Muscle layer of colon (tissue), 2 donors: ENCODE measurements at regions not wholly inside any gene's neighbourhood (a gene's known extent, or its start where the extent isn't known, plus 50 kb on each side); places are given as distances from the start of the nearest gene placed in this dataset.

Source experiments
- H3K27ac ChIP-seq: one replicate; pipeline ENCODE4 v1.7.0; 2013; ENCODE audit warnings: low read depth, mild to moderate bottlenecking, low read length, moderate library complexity
- H3K27me3 ChIP-seq, 2 donors: one replicate each; pipeline ENCODE4 v1.7.0; 2013; ENCODE audit warnings: low read length in 2 of 2, mild to moderate bottlenecking in 2 of 2; ENCODE audit not compliant: insufficient read depth in 2 of 2, control insufficient read depth in 1 of 2
- H3K36me3 ChIP-seq: one replicate; pipeline ENCODE4 v1.7.0; 2013; ENCODE audit warnings: mild to moderate bottlenecking, low read length; ENCODE audit not compliant: insufficient read depth
- H3K4me1 ChIP-seq: one replicate; pipeline ENCODE4 v1.7.0; 2013; ENCODE audit warnings: mild to moderate bottlenecking, low read length; ENCODE audit not compliant: insufficient read depth
- H3K4me3 ChIP-seq, 2 donors: one replicate each; pipeline ENCODE4 v1.7.0; 2013; ENCODE audit warnings: low read length in 2 of 2, low read depth in 1 of 2, mild to moderate bottlenecking in 1 of 2, moderate library complexity in 1 of 2
- H3K9ac ChIP-seq: one replicate; pipeline ENCODE4 v1.7.0; 2013; ENCODE audit warnings: low read length
- H3K9me3 ChIP-seq: one replicate; pipeline ENCODE4 v1.7.0; 2013; ENCODE audit warnings: mild to moderate bottlenecking, low read length
- donor health status: abdominal sarcoma.
- donor health status: Adenocarcinoma of cecum.

DNA sequence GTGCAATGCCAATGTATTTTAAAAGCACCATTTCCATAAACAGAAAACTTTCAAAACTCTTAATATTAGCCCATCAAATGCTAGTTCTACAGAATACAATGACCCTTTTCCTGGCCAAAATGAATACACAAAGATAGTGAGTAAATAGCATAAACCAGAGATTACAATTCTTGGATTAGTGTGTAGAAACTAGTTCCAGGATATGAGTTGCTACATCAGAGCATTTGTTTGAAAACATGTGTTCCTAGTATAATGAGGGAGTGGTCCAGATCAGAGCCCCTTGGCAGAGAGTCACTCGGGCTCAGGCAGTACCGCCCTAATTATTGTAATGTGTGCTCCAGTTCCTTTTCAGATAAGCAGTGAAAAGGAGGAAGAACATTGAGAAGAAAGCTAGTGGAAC lies 63.7 kb upstream of the COL21A1 start:
- Histone ChIP-seq H3K27me3 (no peaks in the 10 kb centered on the region), H3K4me1 (peaks cover 6% of the 10 kb centered on the region), H3K9ac (no peak overlapping the region), H3K27ac (no peak overlapping the region), H3K4me3 (no peak overlapping the region), H3K9me3 (no peaks in the 10 kb centered on the region), H3K36me3 (no peaks in the 10 kb centered on the region)

- H3K36me3 ChIP-seq, result no peaks in the 10 kb centered on the region
- H3K4me3 ChIP-seq, result no peak overlapping the region
- H3K9me3 ChIP-seq, result no peaks in the 10 kb centered on the region
- no peak overlapping the region for H3K9ac ChIP-seq
- H3K4me1 ChIP-seq, result peaks cover 6% of the 10 kb centered on the region
- H3K27me3 ChIP-seq, result no peaks in the 10 kb centered on the region
- no peak overlapping the region for H3K27ac ChIP-seq
These were observed 62.9 kb upstream of the COL21A1 start for GRCh38 chr6:56310241-56310640.

GRCh38 chr6:56299916-56300315 lies 52.5 kb upstream of the COL21A1 start:
- H3K36me3 ChIP-seq, result no peaks in the 10 kb centered on the region
- no peak overlapping the region for H3K27ac ChIP-seq
- H3K27me3 ChIP-seq, result no peaks in the 10 kb centered on the region
- H3K9me3 ChIP-seq, result no peaks in the 10 kb centered on the region
- H3K9ac ChIP-seq, result no peak overlapping the region
- H3K4me3 ChIP-seq, result no peak overlapping the region
- H3K4me1 ChIP-seq, result peaks cover 7% of the 10 kb centered on the region

DNA sequence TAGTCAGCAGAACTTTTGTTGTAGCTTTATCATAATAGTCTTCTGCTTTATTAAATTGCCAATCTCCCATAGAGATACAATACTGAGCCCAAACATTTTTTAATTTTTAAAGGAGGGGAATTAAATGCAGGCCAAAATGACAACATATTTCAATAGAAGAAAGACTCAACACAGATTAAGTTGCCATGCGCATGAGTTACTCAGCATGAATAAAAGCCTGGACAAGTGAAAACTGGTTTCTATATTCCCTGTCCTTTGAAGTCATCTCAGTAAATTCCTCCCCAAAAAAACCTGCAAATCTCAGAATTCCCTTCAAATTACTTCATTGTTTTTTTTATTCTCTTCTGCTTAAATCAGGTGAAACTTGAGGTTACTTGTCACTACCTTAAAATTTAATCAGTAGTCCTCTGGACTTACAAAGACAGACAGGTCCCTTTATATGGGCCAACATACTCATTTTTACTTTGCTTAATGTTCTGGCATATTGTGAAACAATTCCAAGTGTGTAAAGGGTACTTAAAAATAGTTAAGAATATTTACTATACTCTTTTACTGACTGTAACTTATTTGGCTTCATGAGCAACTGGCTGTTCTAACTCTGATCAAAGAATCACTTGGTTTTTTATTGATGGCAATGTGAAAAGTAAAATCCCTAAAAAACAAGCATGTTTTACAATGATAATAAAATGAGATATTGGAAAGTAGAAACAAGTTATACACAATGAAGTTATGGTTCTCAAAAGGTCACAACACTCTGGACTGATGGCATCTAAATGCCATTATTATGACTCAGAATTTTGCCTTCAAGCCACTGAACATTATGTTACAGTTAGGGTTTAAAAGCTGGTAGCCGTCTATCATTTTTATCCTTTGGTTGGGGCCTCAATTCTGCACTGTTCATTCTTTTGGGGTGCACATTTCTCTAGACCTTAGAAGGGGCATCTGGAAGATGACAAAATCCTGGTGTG lies 49.9 kb upstream of the COL21A1 start:
- H3K27me3 ChIP-seq, result no peaks in the 10 kb centered on the region
- H3K36me3 ChIP-seq, result no peaks in the 10 kb centered on the region
- H3K9me3 ChIP-seq, result no peaks in the 10 kb centered on the region
- peaks cover 7% of the 10 kb centered on the region for H3K4me1 ChIP-seq
- H3K27ac ChIP-seq, result no peak overlapping the region
- no peak overlapping the region for H3K4me3 ChIP-seq
- no peak overlapping the region for H3K9ac ChIP-seq
